ENCODE measurements at regions not wholly inside any gene's neighbourhood (a gene's known extent, or its start where the extent isn't known, plus 50 kb on each side); places are given as distances from the start of the nearest gene placed in this dataset.

DNA sequence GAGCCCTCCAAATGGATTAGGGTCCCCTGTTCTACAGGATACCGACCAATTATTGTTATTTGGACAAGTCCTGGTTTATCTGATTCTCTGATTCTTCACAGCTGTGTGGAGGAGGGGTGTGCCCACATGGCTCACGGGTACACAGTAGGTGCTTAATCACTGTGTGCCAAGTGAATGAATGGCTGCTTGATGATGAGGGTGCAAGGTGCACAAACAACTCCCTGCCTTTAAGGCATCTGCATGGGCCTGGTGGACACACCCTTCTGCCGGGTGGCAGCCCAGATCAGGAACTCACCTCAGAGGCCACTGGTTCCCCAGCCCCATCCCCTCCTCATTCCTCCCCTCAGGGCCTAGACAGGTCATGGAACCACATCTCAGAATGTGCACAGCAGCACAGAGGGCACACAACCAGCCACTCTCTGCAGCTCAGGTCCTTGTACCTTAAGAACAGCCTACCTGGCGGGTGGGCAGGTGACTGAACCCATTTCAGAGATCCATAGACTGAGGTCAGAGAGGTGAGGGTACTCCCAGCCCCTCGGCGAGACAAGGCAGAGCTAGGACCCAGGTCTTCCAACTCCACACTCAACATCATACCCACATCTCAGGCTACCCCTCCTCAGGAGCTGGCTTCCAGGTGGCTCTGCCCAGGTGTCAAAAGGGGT, 50.3 kb downstream of the SHANK2 start:
- no peak for DNase-seq
- H3K27ac ChIP-seq, result no peak overlapping the region
- H3K4me3 ChIP-seq, result no peak overlapping the region
- peaks cover 4 to 10% of the 10 kb centered on the region in 2 donors for H3K4me1 ChIP-seq
- no peak for ATAC-seq
- H3K36me3 ChIP-seq, result no peaks in the 10 kb centered on the region
- intact Hi-C loops (cut with DNase I), result no loop called here
- TF ChIP-seq, protein P1, sequence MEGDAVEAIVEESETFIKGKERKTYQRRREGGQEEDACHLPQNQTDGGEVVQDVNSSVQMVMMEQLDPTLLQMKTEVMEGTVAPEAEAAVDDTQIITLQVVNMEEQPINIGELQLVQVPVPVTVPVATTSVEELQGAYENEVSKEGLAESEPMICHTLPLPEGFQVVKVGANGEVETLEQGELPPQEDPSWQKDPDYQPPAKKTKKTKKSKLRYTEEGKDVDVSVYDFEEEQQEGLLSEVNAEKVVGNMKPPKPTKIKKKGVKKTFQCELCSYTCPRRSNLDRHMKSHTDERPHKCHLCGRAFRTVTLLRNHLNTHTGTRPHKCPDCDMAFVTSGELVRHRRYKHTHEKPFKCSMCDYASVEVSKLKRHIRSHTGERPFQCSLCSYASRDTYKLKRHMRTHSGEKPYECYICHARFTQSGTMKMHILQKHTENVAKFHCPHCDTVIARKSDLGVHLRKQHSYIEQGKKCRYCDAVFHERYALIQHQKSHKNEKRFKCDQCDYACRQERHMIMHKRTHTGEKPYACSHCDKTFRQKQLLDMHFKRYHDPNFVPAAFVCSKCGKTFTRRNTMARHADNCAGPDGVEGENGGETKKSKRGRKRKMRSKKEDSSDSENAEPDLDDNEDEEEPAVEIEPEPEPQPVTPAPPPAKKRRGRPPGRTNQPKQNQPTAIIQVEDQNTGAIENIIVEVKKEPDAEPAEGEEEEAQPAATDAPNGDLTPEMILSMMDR (IDR thresholded peaks at IDR 0.05), result no peak
- no peaks in the 10 kb centered on the region for H3K9me3 ChIP-seq
- H3K27me3 ChIP-seq, result no peaks in the 10 kb centered on the region

DNA sequence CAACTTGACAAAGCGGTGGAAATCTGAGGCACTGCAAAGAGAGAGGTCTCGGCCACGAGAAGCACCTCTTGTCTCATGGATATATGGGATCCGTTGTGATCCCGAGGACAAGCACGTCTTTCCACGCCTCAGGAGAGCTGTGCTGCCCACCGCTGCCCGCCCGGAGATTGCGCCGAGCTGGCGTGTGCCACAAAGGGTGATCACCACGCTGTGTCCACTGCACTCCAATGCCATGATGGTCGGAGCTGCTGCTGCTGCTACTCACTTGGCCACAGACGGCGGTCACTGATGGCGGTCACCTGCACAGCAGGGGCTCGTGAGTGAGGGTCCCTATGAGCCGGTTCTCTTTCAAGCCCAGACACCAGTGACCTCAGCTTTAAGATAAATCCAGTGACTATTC, 51.1 kb downstream of the SHANK2 start:
- no peak for DNase-seq
- Histone ChIP-seq H3K36me3 (no peaks in the 10 kb centered on the region), H3K9me3 (no peaks in the 10 kb centered on the region), H3K27me3 (no peaks in the 10 kb centered on the region), H3K27ac (no peak overlapping the region), H3K4me3 (no peak overlapping the region), H3K4me1 (peaks cover 4 to 7% of the 10 kb centered on the region in 2 donors)
- intact Hi-C loops (cut with DNase I), result no loop called here
- TF ChIP-seq, protein P1 (IDR thresholded peaks at IDR 0.05), result no peak
- no peak for ATAC-seq

DNA sequence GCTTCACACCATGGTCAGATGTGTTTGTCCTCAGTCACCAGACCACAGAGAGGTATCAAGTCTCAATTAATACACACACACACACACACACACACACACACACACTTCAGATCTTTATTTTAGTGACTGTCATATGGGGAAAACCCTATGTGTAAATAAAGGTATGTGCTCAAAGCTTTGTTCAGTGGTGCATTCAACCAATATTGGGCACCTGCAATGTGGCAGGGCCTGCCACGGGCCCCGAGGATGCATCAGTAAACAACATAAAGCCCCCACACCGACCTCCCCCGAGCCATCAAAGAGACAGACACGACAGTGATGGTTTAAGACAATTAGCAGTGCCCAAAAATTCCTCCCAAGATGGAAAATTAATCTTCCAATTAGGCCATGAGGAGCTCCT, 51.6 kb downstream of the SHANK2 start:
- no peak overlapping the region for H3K4me3 ChIP-seq
- no peak for ATAC-seq
- intact Hi-C loops (cut with DNase I), result no loop called here

DNA sequence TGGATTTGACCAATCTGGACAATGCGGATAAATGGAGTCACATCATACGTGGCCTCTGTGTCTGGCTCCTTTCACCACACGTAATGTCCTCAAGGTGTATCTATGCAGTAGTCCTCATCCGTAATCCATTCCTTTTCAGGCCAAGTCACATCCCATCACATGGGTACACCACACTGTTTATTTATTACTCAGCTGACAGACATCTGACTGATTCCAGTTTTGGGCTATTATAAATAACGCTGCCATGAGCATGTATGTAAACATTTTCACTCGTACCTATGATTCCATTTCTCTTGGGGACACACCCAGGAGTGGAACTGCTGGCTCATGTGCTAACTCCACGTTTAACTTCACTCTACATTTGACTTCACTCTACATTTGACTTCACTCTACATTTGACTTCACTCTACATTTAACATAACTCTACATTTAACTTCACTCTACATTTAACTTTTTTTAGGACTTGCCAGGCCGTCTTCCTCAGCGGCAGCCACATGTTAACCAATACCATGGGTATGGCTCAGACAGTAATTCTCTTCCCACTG, 52.1 kb downstream of the SHANK2 start:
- Histone ChIP-seq H3K4me3 (no peak overlapping the region), H3K36me3 (no peaks in the 10 kb centered on the region), H3K4me1 (no peaks in the 10 kb centered on the region), H3K27me3 (no peaks in the 10 kb centered on the region), H3K9me3 (no peaks in the 10 kb centered on the region), H3K27ac (no peak overlapping the region)
- intact Hi-C loops (cut with DNase I), result no loop called here
- TF ChIP-seq, protein P1 (IDR thresholded peaks at IDR 0.05), result no peak
- no peak for DNase-seq
- no peak for ATAC-seq

More for the DNA sequence above, 51.6 kb downstream of the SHANK2 start:
- no peak overlapping the region for H3K27ac ChIP-seq
- no peaks in the 10 kb centered on the region for H3K9me3 ChIP-seq
- no peaks in the 10 kb centered on the region for H3K27me3 ChIP-seq
- no peaks in the 10 kb centered on the region for H3K36me3 ChIP-seq
- no peak for DNase-seq
- TF ChIP-seq, protein P1 (IDR thresholded peaks at IDR 0.05), result no peak
- H3K4me1 ChIP-seq, result peaks cover under 1 to 2% of the 10 kb centered on the region in 2 donors

DNA sequence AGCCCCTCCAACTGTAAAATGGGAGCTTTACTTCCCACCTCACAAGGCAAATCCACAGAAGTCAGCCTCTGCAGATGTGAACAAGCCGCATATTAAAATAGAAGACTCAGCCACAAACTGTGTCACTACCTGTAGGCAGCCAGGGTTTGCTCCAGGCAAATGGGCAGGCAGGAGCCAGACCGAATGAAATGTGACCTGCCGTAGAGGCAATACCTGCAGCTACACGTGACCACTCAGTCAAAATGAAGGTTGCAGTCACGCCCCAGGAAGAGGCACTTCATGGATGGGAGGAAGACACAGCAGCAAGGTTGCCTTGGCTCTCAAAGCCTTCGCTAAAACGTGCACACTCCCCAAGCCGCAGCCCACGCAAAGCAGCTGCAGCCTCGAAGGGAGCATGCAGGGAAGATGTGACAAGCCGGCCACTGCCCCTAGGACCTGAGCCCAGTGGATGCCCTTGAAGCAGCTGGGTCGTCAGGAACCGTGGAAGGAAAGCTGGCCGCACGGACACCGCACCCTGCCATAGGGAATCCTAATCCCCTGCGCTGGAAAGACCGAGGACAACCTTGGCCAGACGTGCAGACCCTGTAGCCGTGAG, 53.1 kb downstream of the SHANK2 start:
- Histone ChIP-seq H3K27ac (no peak overlapping the region), H3K27me3 (no peaks in the 10 kb centered on the region), H3K9me3 (no peaks in the 10 kb centered on the region), H3K4me1 (no peaks in the 10 kb centered on the region), H3K36me3 (no peaks in the 10 kb centered on the region), H3K4me3 (no peak overlapping the region)
- ATAC-seq (no peak), DNase-seq (no peak)
- TF ChIP-seq, protein P1 (IDR thresholded peaks at IDR 0.05), result no peak
- intact Hi-C loops (cut with DNase I), result no loop called here
